CD4-positive, alpha-beta T cell (primary cell): ENCODE measurements at regions not wholly inside any gene's neighbourhood (a gene's known extent, or its start where the extent isn't known, plus 50 kb on each side); places are given as distances from the start of the nearest gene placed in this dataset.

Source experiments
- ATAC-seq: fragments of 200-7000 bp; cut with Tn5 transposase; one replicate; pipeline ENCODE4 v1.10.0; 2022; ENCODE audit warnings: mild to moderate bottlenecking; ENCODE audit not compliant: poor library complexity
- CTCF ChIA-PET: fragments of 350-600 bp; sonication (Branson Sonifier 250); formaldehyde crosslinking; loops from one replicate; lab custom pipeline; 2021; ENCODE audit warnings: antibody characterized with exemption, inconsistent platforms; lab: Charles Lee
- POLR2A ChIA-PET: fragments of 350-600 bp; sonication (Branson Sonifier 250); formaldehyde crosslinking; loops from one replicate; lab custom pipeline; 2021; ENCODE audit warnings: antibody characterized with exemption, inconsistent platforms; lab: Charles Lee
- DNase-seq, 14 experiments: peaks; one replicate each; pipeline ENCODE4 v3.0.0-alpha.2; 2013 to 2020; ENCODE audit warnings: mixed read lengths in 2 of 14
- H3K27ac ChIP-seq, 2 donors: one replicate each; pipeline versions ENCODE4 v1.5.1 to v1.7.0; 2013; ENCODE audit warnings: low read length in 2 of 2, low read depth in 1 of 2, mild to moderate bottlenecking in 1 of 2
- H3K27me3 ChIP-seq, 2 experiments: 1 replicate in 1 of 2; 2 replicates in 1 of 2; pipeline versions ENCODE4 v1.6.1 to v1.7.0; 2013; ENCODE audit warnings: low read length in 2 of 2, control low read depth in 1 of 2, mild to moderate bottlenecking in 1 of 2, moderate library complexity in 1 of 2; ENCODE audit not compliant: insufficient read depth in 2 of 2, control insufficient read depth in 1 of 2
- H3K36me3 ChIP-seq: one replicate; pipeline ENCODE4 v1.6.1; 2013; ENCODE audit warnings: low read length, control low read depth; ENCODE audit not compliant: insufficient read depth
- H3K4me1 ChIP-seq: one replicate; pipeline ENCODE4 v1.6.1; 2013; ENCODE audit warnings: low read length, control low read depth; ENCODE audit not compliant: insufficient read depth
- H3K4me3 ChIP-seq: one replicate; pipeline ENCODE4 v1.5.1; 2013; ENCODE audit warnings: mild to moderate bottlenecking, low read length, moderate library complexity
- H3K9me3 ChIP-seq, 2 experiments: 1 replicate in 1 of 2; 2 replicates in 1 of 2; pipeline versions ENCODE4 v1.6.1 to v1.7.0; 2013; ENCODE audit warnings: low read length in 2 of 2, mild to moderate bottlenecking in 2 of 2, control low read depth in 1 of 2, moderate library complexity in 1 of 2; ENCODE audit not compliant: control insufficient read depth in 1 of 2, insufficient read depth in 1 of 2
- H3K27ac Mint-ChIP-seq: one replicate; pipeline ENCODE4 v1.8.0; 2020; ENCODE audit warnings: mixed read lengths
- H3K27me3 Mint-ChIP-seq: one replicate; pipeline ENCODE4 v1.8.0; 2021; ENCODE audit warnings: mixed read lengths
- H3K36me3 Mint-ChIP-seq: one replicate; pipeline ENCODE4 v1.8.0; 2021; ENCODE audit warnings: low read depth, mixed read lengths
- H3K4me1 Mint-ChIP-seq: one replicate; pipeline ENCODE4 v1.8.0; 2021; ENCODE audit warnings: low read depth, mixed read lengths
- H3K4me3 Mint-ChIP-seq: one replicate; pipeline ENCODE4 v1.8.0; 2020; ENCODE audit warnings: mild to moderate bottlenecking, mixed read lengths
- H3K9me3 Mint-ChIP-seq: one replicate; pipeline ENCODE4 v1.8.0; 2020; ENCODE audit warnings: mixed read lengths
- intact Hi-C, 2 experiments: fragments of 100-400 bp; cut with DNase I in 1 of 2; cut with micrococcal nuclease in 1 of 2; formaldehyde crosslinking; loops; one replicate each; pipeline versions ENCODE4 v1.15.1 to v1.9.0; 2023 to 2025; cut with DNase I, micrococcal nuclease
- TF ChIP-seq, protein P1 (sequence below): fragments of 200-600 bp; IDR thresholded peaks from one replicate; pipeline ENCODE4 v1.8.0; 2022; ENCODE audit warnings: antibody characterized with exemption, mild to moderate bottlenecking

DNA sequence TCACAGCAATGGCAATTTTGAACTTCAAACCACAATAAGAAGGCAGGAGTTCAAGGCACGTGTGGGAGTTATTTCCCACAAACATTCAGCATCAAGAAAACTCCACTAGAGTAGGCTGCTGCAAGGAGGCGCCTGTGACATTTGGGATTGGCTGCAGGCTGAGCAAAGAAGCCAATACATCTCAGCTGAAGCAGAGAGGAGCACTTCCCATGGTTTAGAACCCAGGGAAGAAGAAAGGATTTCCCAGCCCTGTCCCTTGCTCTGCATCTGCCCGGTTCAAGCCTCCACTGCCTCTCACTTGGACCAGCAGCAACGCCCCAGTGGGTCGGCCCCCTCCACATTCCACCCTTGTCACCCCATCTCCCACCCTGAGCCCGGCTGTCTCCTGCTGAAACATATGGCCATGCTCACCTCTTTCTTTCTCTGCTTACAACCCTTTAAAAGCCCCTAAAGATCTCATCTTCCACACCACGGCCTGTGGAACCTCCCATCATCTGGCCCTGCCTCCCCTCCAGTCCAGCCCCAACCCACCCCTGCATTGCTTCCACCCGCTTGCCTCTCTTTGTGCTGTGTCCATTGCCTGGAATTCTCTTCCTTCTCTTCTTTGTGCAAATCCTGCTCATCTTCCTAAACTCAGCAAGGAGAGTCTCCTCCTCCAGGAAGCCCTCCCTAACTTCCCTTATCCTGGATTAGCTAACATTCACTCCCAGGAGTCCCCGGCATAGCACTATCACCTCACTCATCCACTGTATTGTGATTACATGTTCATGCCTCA lies 128.3 kb downstream of the ANKRD60 start:
- ATAC-seq (no peak), DNase-seq (no peak)
- no peaks in the 10 kb centered on the region for H3K4me1 ChIP-seq
- CTCF ChIA-PET, result no interaction called here
- H3K36me3 ChIP-seq, result no peaks in the 10 kb centered on the region
- TF ChIP-seq, protein P1, sequence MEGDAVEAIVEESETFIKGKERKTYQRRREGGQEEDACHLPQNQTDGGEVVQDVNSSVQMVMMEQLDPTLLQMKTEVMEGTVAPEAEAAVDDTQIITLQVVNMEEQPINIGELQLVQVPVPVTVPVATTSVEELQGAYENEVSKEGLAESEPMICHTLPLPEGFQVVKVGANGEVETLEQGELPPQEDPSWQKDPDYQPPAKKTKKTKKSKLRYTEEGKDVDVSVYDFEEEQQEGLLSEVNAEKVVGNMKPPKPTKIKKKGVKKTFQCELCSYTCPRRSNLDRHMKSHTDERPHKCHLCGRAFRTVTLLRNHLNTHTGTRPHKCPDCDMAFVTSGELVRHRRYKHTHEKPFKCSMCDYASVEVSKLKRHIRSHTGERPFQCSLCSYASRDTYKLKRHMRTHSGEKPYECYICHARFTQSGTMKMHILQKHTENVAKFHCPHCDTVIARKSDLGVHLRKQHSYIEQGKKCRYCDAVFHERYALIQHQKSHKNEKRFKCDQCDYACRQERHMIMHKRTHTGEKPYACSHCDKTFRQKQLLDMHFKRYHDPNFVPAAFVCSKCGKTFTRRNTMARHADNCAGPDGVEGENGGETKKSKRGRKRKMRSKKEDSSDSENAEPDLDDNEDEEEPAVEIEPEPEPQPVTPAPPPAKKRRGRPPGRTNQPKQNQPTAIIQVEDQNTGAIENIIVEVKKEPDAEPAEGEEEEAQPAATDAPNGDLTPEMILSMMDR, result no peak
- POLR2A ChIA-PET, result no interaction called here
- intact Hi-C loops, result no loop called here
- Mint-ChIP-seq H3K9me3 (no peaks in the 10 kb centered on the region), H3K27me3 (peaks cover 17% of the 10 kb centered on the region), H3K4me3 (no peak overlapping the region), H3K36me3 (no peaks in the 10 kb centered on the region), H3K4me1 (no peaks in the 10 kb centered on the region), H3K27ac (no peak overlapping the region)
- no peaks in the 10 kb centered on the region for H3K9me3 ChIP-seq
- H3K27me3 ChIP-seq, result no peaks in the 10 kb centered on the region
- no peak overlapping the region for H3K4me3 ChIP-seq
- H3K27ac ChIP-seq, result no peak overlapping the region

GRCh38 chr20:58099291-58099935 lies 129.0 kb downstream of the ANKRD60 start:
- Histone ChIP-seq H3K27me3 (no peaks in the 10 kb centered on the region), H3K4me1 (no peaks in the 10 kb centered on the region), H3K36me3 (no peaks in the 10 kb centered on the region), H3K4me3 (no peak overlapping the region), H3K9me3 (no peaks in the 10 kb centered on the region), H3K27ac (no peak overlapping the region)
- TF ChIP-seq, protein P1, result no peak
- ATAC-seq (no peak), DNase-seq (no peak)
- ChIA-PET POLR2A (no interaction called here), CTCF (no interaction called here)
- peaks cover 17% of the 10 kb centered on the region for H3K27me3 Mint-ChIP-seq
- no peak overlapping the region for H3K4me3 Mint-ChIP-seq
- intact Hi-C loops, result no loop called here
- no peaks in the 10 kb centered on the region for H3K36me3 Mint-ChIP-seq
- H3K9me3 Mint-ChIP-seq, result no peaks in the 10 kb centered on the region
- no peak overlapping the region for H3K27ac Mint-ChIP-seq
- H3K4me1 Mint-ChIP-seq, result no peaks in the 10 kb centered on the region

DNA sequence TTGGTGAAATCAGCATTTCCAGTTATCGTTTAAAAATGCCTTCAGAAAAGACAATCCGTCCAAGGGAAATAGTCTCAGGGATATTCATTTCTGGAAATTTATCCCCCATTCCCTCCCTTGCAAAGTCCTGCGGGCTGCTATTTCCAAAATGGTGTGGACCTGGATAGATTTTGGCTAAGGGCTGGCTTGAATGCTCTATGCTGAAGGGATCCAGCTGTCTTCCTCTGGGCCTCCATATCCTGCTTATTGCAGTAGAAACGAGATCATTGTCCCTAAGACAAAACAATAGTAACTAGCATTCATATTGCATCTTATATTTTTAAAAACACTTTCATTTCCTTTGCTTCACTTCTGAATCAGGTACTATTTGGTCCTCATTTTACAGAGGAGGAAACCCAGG lies 129.9 kb downstream of the ANKRD60 start:
- H3K36me3 ChIP-seq, result no peaks in the 10 kb centered on the region
- no peaks in the 10 kb centered on the region for H3K9me3 Mint-ChIP-seq
- TF ChIP-seq, protein P1, result no peak
- no peak overlapping the region for H3K27ac ChIP-seq
- ATAC-seq (no peak), DNase-seq (no peak)
- H3K36me3 Mint-ChIP-seq, result no peaks in the 10 kb centered on the region
- H3K4me1 Mint-ChIP-seq, result no peaks in the 10 kb centered on the region
- H3K9me3 ChIP-seq, result no peaks in the 10 kb centered on the region
- ChIA-PET POLR2A (no interaction called here), CTCF (no interaction called here)
- H3K4me1 ChIP-seq, result no peaks in the 10 kb centered on the region
- no peak overlapping the region for H3K4me3 ChIP-seq
- H3K4me3 Mint-ChIP-seq, result no peak overlapping the region
- H3K27ac Mint-ChIP-seq, result no peak overlapping the region
- no peaks in the 10 kb centered on the region for H3K27me3 ChIP-seq
- intact Hi-C loops, result no loop called here
- peaks cover 13% of the 10 kb centered on the region for H3K27me3 Mint-ChIP-seq
